ENCODE measurements at regions not wholly inside any gene's neighbourhood (a gene's known extent, or its start where the extent isn't known, plus 50 kb on each side); places are given as distances from the start of the nearest gene placed in this dataset.

- H3K9me3 ChIP-seq = no peaks in the 10 kb centered on the region
- no peaks in the 10 kb centered on the region for H3K4me1 ChIP-seq
- no peak for DNase-seq
- TF ChIP-seq, protein P1, sequence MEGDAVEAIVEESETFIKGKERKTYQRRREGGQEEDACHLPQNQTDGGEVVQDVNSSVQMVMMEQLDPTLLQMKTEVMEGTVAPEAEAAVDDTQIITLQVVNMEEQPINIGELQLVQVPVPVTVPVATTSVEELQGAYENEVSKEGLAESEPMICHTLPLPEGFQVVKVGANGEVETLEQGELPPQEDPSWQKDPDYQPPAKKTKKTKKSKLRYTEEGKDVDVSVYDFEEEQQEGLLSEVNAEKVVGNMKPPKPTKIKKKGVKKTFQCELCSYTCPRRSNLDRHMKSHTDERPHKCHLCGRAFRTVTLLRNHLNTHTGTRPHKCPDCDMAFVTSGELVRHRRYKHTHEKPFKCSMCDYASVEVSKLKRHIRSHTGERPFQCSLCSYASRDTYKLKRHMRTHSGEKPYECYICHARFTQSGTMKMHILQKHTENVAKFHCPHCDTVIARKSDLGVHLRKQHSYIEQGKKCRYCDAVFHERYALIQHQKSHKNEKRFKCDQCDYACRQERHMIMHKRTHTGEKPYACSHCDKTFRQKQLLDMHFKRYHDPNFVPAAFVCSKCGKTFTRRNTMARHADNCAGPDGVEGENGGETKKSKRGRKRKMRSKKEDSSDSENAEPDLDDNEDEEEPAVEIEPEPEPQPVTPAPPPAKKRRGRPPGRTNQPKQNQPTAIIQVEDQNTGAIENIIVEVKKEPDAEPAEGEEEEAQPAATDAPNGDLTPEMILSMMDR (IDR thresholded peaks at IDR 0.05) = peak in 1 of 4 experiments; percentile 14
- TF ChIP-seq EP300 (IDR thresholded peaks at IDR 0.05) (no peak), POLR2AphosphoS5 (IDR thresholded peaks at IDR 0.05) (no peak)
- intact Hi-C loops (cut with DNase I) = no loop called here
- WGBS, 2 donors = 30 to 64% methylated on average over 1 of the region's 1 CpG
- H3K4me3 ChIP-seq = no peak overlapping the region
- H3K27ac ChIP-seq = no peak overlapping the region
- no peaks in the 10 kb centered on the region for H3K27me3 ChIP-seq
- H3K36me3 ChIP-seq = no peaks in the 10 kb centered on the region
These were observed 195.0 kb upstream of the HS3ST1 start for GRCh38 chr4:11623726-11624037.

DNA sequence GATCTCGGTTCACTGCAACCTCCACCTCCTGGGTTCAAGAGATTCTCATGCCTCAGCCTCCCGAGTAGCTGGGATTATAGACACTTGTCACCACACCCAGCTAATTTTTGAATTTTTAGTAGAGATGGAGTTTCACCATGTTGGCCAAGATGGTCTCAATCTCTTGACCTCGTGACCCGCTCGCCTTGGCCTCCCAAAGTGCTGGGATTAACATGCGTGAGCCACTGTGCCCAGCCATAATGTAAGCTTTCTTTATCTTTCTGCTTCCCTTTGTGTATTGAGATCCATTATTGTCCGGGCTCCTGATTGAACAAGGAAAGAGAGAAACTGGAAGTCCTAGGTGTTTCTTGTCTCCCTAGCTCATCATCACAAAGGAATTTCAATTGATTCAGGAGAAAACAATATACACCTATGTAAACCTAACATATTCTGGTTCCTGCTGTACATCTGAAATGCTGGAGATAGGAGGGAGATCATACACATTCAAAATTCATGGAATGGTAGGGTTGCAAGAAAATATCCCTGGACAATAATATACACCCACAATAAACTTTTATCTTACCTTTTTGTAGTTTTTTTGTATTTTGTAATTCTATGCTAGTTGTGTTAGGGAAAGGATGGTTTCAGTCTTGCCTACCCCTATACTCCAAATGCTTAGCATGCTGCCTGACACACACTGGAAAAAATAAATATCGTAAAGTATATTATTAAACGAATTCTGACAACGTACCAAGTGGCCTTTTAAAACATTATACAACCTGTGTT, 194.4 kb upstream of the HS3ST1 start:
- no peak overlapping the region for H3K27ac ChIP-seq
- TF ChIP-seq POLR2A (IDR thresholded peaks at IDR 0.05) (no peak), POLR2AphosphoS5 (IDR thresholded peaks at IDR 0.05) (no peak), EP300 (IDR thresholded peaks at IDR 0.05) (no peak)
- TF ChIP-seq, protein P1 (IDR thresholded peaks at IDR 0.05) = no peak
- WGBS, 2 donors = 67 to 82% methylated on average over 10 of the region's 10 CpGs
- no peak overlapping the region for H3K4me3 ChIP-seq
- H3K4me1 ChIP-seq = no peaks in the 10 kb centered on the region
- H3K9me3 ChIP-seq = no peaks in the 10 kb centered on the region
- no peak for DNase-seq
- no peaks in the 10 kb centered on the region for H3K36me3 ChIP-seq
- intact Hi-C loops (cut with DNase I) = no loop called here
- no peaks in the 10 kb centered on the region for H3K27me3 ChIP-seq

DNA sequence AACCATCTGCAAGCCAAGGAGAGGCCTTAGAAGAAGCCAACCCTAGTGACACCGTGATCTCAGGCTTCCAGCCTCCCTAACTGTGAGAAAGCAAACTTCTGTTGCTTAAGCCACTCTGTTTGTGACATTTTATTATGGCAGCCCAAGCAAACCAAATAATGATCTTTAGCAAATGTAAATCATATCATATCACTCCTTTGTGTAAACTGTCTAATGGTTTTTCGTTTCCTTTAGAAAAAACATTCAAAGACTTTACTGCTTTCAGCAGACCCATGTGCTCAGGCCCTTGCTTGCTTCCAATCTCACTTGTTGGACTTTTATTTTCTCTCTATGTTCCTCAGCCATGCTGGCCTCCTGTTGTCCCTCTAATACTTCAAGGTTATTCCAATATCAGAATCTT, 192.2 kb upstream of the HS3ST1 start:
- Histone ChIP-seq H3K27me3 (no peaks in the 10 kb centered on the region), H3K4me3 (no peak overlapping the region), H3K9me3 (no peaks in the 10 kb centered on the region), H3K36me3 (no peaks in the 10 kb centered on the region), H3K4me1 (no peaks in the 10 kb centered on the region), H3K27ac (no peak overlapping the region)
- TF ChIP-seq, protein P1 (IDR thresholded peaks at IDR 0.05) = no peak
- TF ChIP-seq POLR2A (IDR thresholded peaks at IDR 0.05) = no peak
- TF ChIP-seq POLR2AphosphoS5 (IDR thresholded peaks at IDR 0.05) = no peak
- TF ChIP-seq EP300 (IDR thresholded peaks at IDR 0.05) = no peak
- no peak for DNase-seq
- intact Hi-C loops (cut with DNase I) = no loop called here
- 19 to 51% methylated on average over 2 of the region's 2 CpGs for WGBS, 2 donors

GRCh38 chr4:11618666-11619282, 190.1 kb upstream of the HS3ST1 start:
- no peak overlapping the region for H3K4me3 ChIP-seq
- H3K27ac ChIP-seq = no peak overlapping the region
- no peaks in the 10 kb centered on the region for H3K9me3 ChIP-seq
- intact Hi-C loops (cut with DNase I) = no loop called here
- no peak for DNase-seq
- TF ChIP-seq POLR2A (IDR thresholded peaks at IDR 0.05) = no peak
- TF ChIP-seq, protein P1 (IDR thresholded peaks at IDR 0.05) = no peak
- TF ChIP-seq EP300 (IDR thresholded peaks at IDR 0.05) = no peak
- no peak for TF ChIP-seq POLR2AphosphoS5 (IDR thresholded peaks at IDR 0.05)
- H3K27me3 ChIP-seq = no peaks in the 10 kb centered on the region
- no peaks in the 10 kb centered on the region for H3K36me3 ChIP-seq
- no peaks in the 10 kb centered on the region for H3K4me1 ChIP-seq
- WGBS, 2 donors = 40 to 68% methylated on average over 2 of the region's 2 CpGs

Measured in sigmoid colon (tissue), 6 donors.